ENCODE measurements at regions not wholly inside any gene's neighbourhood (a gene's known extent, or its start where the extent isn't known, plus 50 kb on each side); places are given as distances from the start of the nearest gene placed in this dataset.
A peak's percentile ranks its signal among the peaks of the same experiment; 100 is the strongest.

- no peak overlapping the region for H3K4me2 ChIP-seq (ENCODE audit: low read length)
- H3K14ac ChIP-seq (ENCODE audit: low read length), result no peak overlapping the region
- DNase-seq, result peak in 1 of 2 donors; percentile 0
- H4K8ac ChIP-seq (ENCODE audit: low read depth, low read length), result no peak overlapping the region
- no peak overlapping the region for H3K23ac ChIP-seq (ENCODE audit: low read length)
- H2AK5ac ChIP-seq (ENCODE audit: low read length), result no peak overlapping the region
- no peaks in the 10 kb centered on the region for H3K36me3 ChIP-seq (ENCODE audit: control insufficient read depth in 1 of 2, insufficient read depth in 2 of 2, low read length in 2 of 2)
- H3K79me2 ChIP-seq (ENCODE audit: control insufficient read depth, insufficient read depth, low read length, poor library complexity), result no peaks in the 10 kb centered on the region
- no peak overlapping the region for H2BK12ac ChIP-seq (ENCODE audit: low read length)
- H3K4me1 ChIP-seq (ENCODE audit: control insufficient read depth in 1 of 2, insufficient read depth in 2 of 2, low read length in 2 of 2), result no peaks in the 10 kb centered on the region
- no peaks in the 10 kb centered on the region for H3K9me3 ChIP-seq (ENCODE audit: insufficient read depth, low read depth, low read length)
- H4K12ac ChIP-seq (ENCODE audit: low read depth, low read length), result no peak overlapping the region
- no peak overlapping the region for H4K91ac ChIP-seq (ENCODE audit: low read depth, low read length)
- H3K27ac ChIP-seq (ENCODE audit: low read depth, low read length), result no peak overlapping the region
- no peak overlapping the region for H3K9ac ChIP-seq (ENCODE audit: low read length)
- no peaks in the 10 kb centered on the region for H3K79me1 ChIP-seq (ENCODE audit: low read length)
- no peak overlapping the region for H2BK120ac ChIP-seq (ENCODE audit: insufficient read depth, low read length, poor library complexity)
- H3K27me3 ChIP-seq (ENCODE audit: insufficient read depth, low read length), result no peaks in the 10 kb centered on the region
- no peak overlapping the region for H3K4me3 ChIP-seq (ENCODE audit: low read depth, low read length)
- H3K4ac ChIP-seq (ENCODE audit: low read depth, low read length), result no peak overlapping the region
- whole genome bisulfite sequencing (ENCODE audit: extremely low coverage, insufficient coverage, insufficient read length), result no CpG with 5 or more reads among the region's 1 CpG
- H3K18ac ChIP-seq (ENCODE audit: low read length), result no peak overlapping the region
- H2BK5ac ChIP-seq (ENCODE audit: low read depth, low read length, poor library complexity), result no peak overlapping the region
- no peak overlapping the region for H2AFZ ChIP-seq (ENCODE audit: insufficient read depth, low read length, poor library complexity)
Observed at GRCh38 chr18:30583768-30584167, 458.8 kb downstream of the DSC3 start.

DNA sequence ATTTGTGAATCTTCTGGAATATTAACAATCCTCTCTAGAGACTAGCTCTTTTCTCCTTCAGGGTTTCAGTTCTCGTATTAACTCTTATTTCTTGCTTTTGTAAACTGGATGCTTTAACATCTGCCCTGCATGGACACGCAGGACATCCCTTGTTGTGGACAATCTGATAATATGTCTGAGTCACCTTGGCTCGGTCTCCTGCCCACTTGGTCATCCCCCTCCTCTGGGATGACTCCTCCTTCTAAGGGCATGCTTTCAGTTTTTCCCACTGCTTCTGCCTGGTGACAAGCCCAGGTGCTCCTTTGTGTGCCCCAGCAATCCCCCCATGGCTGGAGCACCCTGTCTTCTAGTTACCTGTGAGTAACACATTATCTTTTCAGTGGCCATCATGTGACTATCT is 460.5 kb downstream of the DSC3 start:
- Histone ChIP-seq H4K8ac (ENCODE audit: low read depth, low read length) (no peak overlapping the region), H3K27ac (ENCODE audit: low read depth, low read length) (no peak overlapping the region), H3K4me2 (ENCODE audit: low read length) (no peak overlapping the region), H3K9ac (ENCODE audit: low read length) (no peak overlapping the region), H3K9me3 (ENCODE audit: insufficient read depth, low read depth, low read length) (no peaks in the 10 kb centered on the region), H2AFZ (ENCODE audit: insufficient read depth, low read length, poor library complexity) (no peak overlapping the region), H3K36me3 (ENCODE audit: control insufficient read depth in 1 of 2, insufficient read depth in 2 of 2, low read length in 2 of 2) (no peaks in the 10 kb centered on the region), H4K12ac (ENCODE audit: low read depth, low read length) (no peak overlapping the region), H2BK5ac (ENCODE audit: low read depth, low read length, poor library complexity) (no peak overlapping the region), H3K18ac (ENCODE audit: low read length) (no peak overlapping the region), H3K14ac (ENCODE audit: low read length) (no peak overlapping the region), H3K4me1 (ENCODE audit: control insufficient read depth in 1 of 2, insufficient read depth in 2 of 2, low read length in 2 of 2) (no peaks in the 10 kb centered on the region), H3K4me3 (ENCODE audit: low read depth, low read length) (no peak overlapping the region), H3K79me1 (ENCODE audit: low read length) (no peaks in the 10 kb centered on the region), H3K4ac (ENCODE audit: low read depth, low read length) (no peak overlapping the region), H2AK5ac (ENCODE audit: low read length) (no peak overlapping the region), H2BK12ac (ENCODE audit: low read length) (no peak overlapping the region), H3K23ac (ENCODE audit: low read length) (no peak overlapping the region), H4K91ac (ENCODE audit: low read depth, low read length) (no peak overlapping the region), H3K27me3 (ENCODE audit: insufficient read depth, low read length) (no peaks in the 10 kb centered on the region), H2BK120ac (ENCODE audit: insufficient read depth, low read length, poor library complexity) (no peak overlapping the region), H3K79me2 (ENCODE audit: control insufficient read depth, insufficient read depth, low read length, poor library complexity) (no peaks in the 10 kb centered on the region)
- DNase-seq, result no peak
- no CpG with 5 or more reads among the region's 3 CpGs for WGBS (ENCODE audit: extremely low coverage, insufficient coverage, insufficient read length)

GRCh38 chr18:30578707-30579106 is 463.8 kb downstream of the DSC3 start:
- DNase-seq, result no peak
- H3K18ac ChIP-seq (ENCODE audit: low read length), result no peak overlapping the region
- no peak overlapping the region for H3K14ac ChIP-seq (ENCODE audit: low read length)
- no peak overlapping the region for H3K4ac ChIP-seq (ENCODE audit: low read depth, low read length)
- H3K4me1 ChIP-seq (ENCODE audit: control insufficient read depth in 1 of 2, insufficient read depth in 2 of 2, low read length in 2 of 2), result no peaks in the 10 kb centered on the region
- WGBS (ENCODE audit: extremely low coverage, insufficient coverage, insufficient read length), result no CpG with 5 or more reads among the region's 2 CpGs
- H3K23ac ChIP-seq (ENCODE audit: low read length), result no peak overlapping the region
- H3K27me3 ChIP-seq (ENCODE audit: insufficient read depth, low read length), result no peaks in the 10 kb centered on the region
- no peaks in the 10 kb centered on the region for H3K79me2 ChIP-seq (ENCODE audit: control insufficient read depth, insufficient read depth, low read length, poor library complexity)
- H3K27ac ChIP-seq (ENCODE audit: low read depth, low read length), result no peak overlapping the region
- H2BK5ac ChIP-seq (ENCODE audit: low read depth, low read length, poor library complexity), result no peak overlapping the region
- no peak overlapping the region for H2AK5ac ChIP-seq (ENCODE audit: low read length)
- H3K36me3 ChIP-seq (ENCODE audit: control insufficient read depth in 1 of 2, insufficient read depth in 2 of 2, low read length in 2 of 2), result no peaks in the 10 kb centered on the region
- H4K91ac ChIP-seq (ENCODE audit: low read depth, low read length), result no peak overlapping the region
- no peak overlapping the region for H3K9ac ChIP-seq (ENCODE audit: low read length)
- no peak overlapping the region for H4K12ac ChIP-seq (ENCODE audit: low read depth, low read length)
- no peak overlapping the region for H4K8ac ChIP-seq (ENCODE audit: low read depth, low read length)
- H2BK120ac ChIP-seq (ENCODE audit: insufficient read depth, low read length, poor library complexity), result no peak overlapping the region
- no peaks in the 10 kb centered on the region for H3K9me3 ChIP-seq (ENCODE audit: insufficient read depth, low read depth, low read length)
- no peak overlapping the region for H2BK12ac ChIP-seq (ENCODE audit: low read length)
- no peaks in the 10 kb centered on the region for H3K79me1 ChIP-seq (ENCODE audit: low read length)
- no peak overlapping the region for H3K4me2 ChIP-seq (ENCODE audit: low read length)
- no peak overlapping the region for H2AFZ ChIP-seq (ENCODE audit: insufficient read depth, low read length, poor library complexity)
- no peak overlapping the region for H3K4me3 ChIP-seq (ENCODE audit: low read depth, low read length)

DNA sequence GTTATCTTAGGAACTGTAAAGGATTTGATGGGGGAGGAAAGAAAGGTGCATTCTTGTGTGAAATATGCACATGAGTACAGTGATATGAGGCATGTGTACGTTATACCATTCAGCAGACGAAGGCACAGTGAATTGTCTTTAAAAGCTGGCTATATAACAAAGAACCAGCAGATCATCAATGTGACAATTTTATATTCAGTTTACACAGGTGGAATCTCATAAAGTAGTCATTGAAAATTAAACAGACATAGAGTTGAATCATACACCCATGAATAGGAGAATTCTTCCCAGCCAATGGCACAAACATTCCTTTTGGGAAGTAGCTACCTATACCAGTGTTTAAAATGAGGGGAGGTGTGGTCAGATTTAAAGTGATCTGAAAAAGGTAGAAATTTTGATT is 470.3 kb downstream of the DSC3 start:
- no CpG with 5 or more reads among the region's 2 CpGs for WGBS (ENCODE audit: extremely low coverage, insufficient coverage, insufficient read length)

More for the DNA sequence above, 470.3 kb downstream of the DSC3 start:
- H2AFZ ChIP-seq (ENCODE audit: insufficient read depth, low read length, poor library complexity), result no peak overlapping the region
- H2BK5ac ChIP-seq (ENCODE audit: low read depth, low read length, poor library complexity), result no peak overlapping the region
- no peaks in the 10 kb centered on the region for H3K4me1 ChIP-seq (ENCODE audit: control insufficient read depth in 1 of 2, insufficient read depth in 2 of 2, low read length in 2 of 2)
- H2BK120ac ChIP-seq (ENCODE audit: insufficient read depth, low read length, poor library complexity), result no peak overlapping the region
- no peaks in the 10 kb centered on the region for H3K27me3 ChIP-seq (ENCODE audit: insufficient read depth, low read length)
- H3K4me2 ChIP-seq (ENCODE audit: low read length), result no peak overlapping the region
- H3K79me2 ChIP-seq (ENCODE audit: control insufficient read depth, insufficient read depth, low read length, poor library complexity), result no peaks in the 10 kb centered on the region
- no peaks in the 10 kb centered on the region for H3K36me3 ChIP-seq (ENCODE audit: control insufficient read depth in 1 of 2, insufficient read depth in 2 of 2, low read length in 2 of 2)
- H3K4ac ChIP-seq (ENCODE audit: low read depth, low read length), result no peak overlapping the region
- no peak overlapping the region for H3K14ac ChIP-seq (ENCODE audit: low read length)
- no peak overlapping the region for H3K27ac ChIP-seq (ENCODE audit: low read depth, low read length)
- H3K18ac ChIP-seq (ENCODE audit: low read length), result no peak overlapping the region
- no peak overlapping the region for H3K9ac ChIP-seq (ENCODE audit: low read length)
- H3K4me3 ChIP-seq (ENCODE audit: low read depth, low read length), result no peak overlapping the region
- H4K12ac ChIP-seq (ENCODE audit: low read depth, low read length), result no peak overlapping the region
- no peak overlapping the region for H4K91ac ChIP-seq (ENCODE audit: low read depth, low read length)
- H4K8ac ChIP-seq (ENCODE audit: low read depth, low read length), result no peak overlapping the region
- DNase-seq, result no peak
- H3K9me3 ChIP-seq (ENCODE audit: insufficient read depth, low read depth, low read length), result no peaks in the 10 kb centered on the region
- no peak overlapping the region for H2AK5ac ChIP-seq (ENCODE audit: low read length)
- H3K79me1 ChIP-seq (ENCODE audit: low read length), result no peaks in the 10 kb centered on the region
- no peak overlapping the region for H3K23ac ChIP-seq (ENCODE audit: low read length)
- H2BK12ac ChIP-seq (ENCODE audit: low read length), result no peak overlapping the region
